Choroid plexus epithelial cell (primary cell): ENCODE measurements at regions not wholly inside any gene's neighbourhood (a gene's known extent, or its start where the extent isn't known, plus 50 kb on each side); places are given as distances from the start of the nearest gene placed in this dataset.

Experiments used
- DNase-seq: peaks from one replicate; pipeline ENCODE4 v3.0.0-alpha.2; 2010; ENCODE audit warnings: low read depth
- H3K4me3 ChIP-seq: 2 replicates; pipeline ENCODE4 v1.5.1; 2011; ENCODE audit warnings: low read depth, mild to moderate bottlenecking, control low read depth, low read length, moderate library complexity
- TF ChIP-seq, protein P1 (sequence below): conservative IDR thresholded peaks from 2 replicates; pipeline ENCODE4 v1.5.1; 2011; ENCODE audit warnings: low read depth, mild to moderate bottlenecking, control low read depth, inconsistent platforms, low read length, moderate library complexity

DNA sequence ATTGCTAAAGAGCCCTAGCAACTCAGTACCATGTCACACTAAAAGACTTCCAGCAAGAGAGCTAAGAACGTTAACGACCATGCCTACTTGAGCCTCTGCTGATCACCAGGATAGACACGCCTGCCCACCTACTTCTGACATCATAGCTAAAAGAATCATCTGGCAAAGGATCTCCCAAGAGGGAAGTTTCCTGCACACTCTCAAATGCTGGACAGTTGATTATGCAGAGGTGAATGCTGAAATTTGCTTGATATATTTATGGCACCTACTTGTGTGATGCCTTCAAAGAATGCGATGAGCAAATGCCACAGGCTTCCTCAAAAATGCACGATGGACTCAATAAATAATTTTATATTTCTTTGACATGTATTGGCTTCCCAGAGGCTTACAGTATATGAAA is 113.6 kb downstream of the GALC start:
- no peak overlapping the region for H3K4me3 ChIP-seq
- DNase-seq, result no peak
- TF ChIP-seq, protein P1, sequence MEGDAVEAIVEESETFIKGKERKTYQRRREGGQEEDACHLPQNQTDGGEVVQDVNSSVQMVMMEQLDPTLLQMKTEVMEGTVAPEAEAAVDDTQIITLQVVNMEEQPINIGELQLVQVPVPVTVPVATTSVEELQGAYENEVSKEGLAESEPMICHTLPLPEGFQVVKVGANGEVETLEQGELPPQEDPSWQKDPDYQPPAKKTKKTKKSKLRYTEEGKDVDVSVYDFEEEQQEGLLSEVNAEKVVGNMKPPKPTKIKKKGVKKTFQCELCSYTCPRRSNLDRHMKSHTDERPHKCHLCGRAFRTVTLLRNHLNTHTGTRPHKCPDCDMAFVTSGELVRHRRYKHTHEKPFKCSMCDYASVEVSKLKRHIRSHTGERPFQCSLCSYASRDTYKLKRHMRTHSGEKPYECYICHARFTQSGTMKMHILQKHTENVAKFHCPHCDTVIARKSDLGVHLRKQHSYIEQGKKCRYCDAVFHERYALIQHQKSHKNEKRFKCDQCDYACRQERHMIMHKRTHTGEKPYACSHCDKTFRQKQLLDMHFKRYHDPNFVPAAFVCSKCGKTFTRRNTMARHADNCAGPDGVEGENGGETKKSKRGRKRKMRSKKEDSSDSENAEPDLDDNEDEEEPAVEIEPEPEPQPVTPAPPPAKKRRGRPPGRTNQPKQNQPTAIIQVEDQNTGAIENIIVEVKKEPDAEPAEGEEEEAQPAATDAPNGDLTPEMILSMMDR, result no peak

GRCh38 chr14:87878959-87879358 is 114.0 kb downstream of the GALC start:
- no peak overlapping the region for H3K4me3 ChIP-seq
- TF ChIP-seq, protein P1, result no peak
- DNase-seq, result no peak

GRCh38 chr14:87877877-87878276 is 115.1 kb downstream of the GALC start:
- DNase-seq, result no peak
- H3K4me3 ChIP-seq, result no peak overlapping the region
- TF ChIP-seq, protein P1, result no peak

DNA sequence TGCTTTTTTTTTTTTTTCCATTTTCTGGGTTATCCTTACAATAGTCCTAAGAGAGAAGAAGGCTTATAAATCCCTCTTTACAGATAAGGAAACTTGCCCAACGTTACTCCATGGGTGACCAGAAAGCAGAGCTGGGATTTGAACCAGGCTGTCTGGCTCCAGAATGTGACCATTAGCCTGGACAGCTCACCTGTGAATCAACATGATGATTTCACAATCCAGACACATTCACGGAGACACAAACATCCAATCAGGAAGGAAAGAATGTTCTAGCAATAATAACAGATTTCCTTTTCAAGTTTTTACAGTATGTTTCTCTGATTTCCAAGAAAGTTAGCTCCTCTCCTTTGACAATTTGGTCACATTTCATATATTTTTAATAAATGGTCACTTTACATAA is 118.3 kb downstream of the GALC start:
- DNase-seq, result no peak
- TF ChIP-seq, protein P1, result no peak
- H3K4me3 ChIP-seq, result no peak overlapping the region

DNA sequence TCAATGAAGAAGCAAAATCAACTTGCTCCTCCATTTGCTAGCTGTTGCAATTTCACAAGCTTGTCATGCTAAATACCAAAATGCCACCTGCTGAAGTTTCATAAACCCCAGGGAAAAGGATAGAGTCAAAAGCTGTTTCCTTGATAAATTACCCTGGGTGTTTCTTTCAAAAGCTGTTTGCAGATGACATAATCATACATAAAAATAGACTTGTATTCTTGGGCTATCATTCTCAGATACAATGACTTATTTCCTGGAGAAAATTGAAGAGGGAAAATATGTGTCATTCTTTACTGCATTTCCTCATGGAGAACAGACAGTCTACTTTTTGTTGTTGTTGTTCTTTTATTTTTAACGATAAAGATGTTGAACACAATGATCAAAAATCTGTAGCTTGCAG is 119.2 kb downstream of the GALC start:
- H3K4me3 ChIP-seq, result no peak overlapping the region
- TF ChIP-seq, protein P1, result no peak
- DNase-seq, result no peak

DNA sequence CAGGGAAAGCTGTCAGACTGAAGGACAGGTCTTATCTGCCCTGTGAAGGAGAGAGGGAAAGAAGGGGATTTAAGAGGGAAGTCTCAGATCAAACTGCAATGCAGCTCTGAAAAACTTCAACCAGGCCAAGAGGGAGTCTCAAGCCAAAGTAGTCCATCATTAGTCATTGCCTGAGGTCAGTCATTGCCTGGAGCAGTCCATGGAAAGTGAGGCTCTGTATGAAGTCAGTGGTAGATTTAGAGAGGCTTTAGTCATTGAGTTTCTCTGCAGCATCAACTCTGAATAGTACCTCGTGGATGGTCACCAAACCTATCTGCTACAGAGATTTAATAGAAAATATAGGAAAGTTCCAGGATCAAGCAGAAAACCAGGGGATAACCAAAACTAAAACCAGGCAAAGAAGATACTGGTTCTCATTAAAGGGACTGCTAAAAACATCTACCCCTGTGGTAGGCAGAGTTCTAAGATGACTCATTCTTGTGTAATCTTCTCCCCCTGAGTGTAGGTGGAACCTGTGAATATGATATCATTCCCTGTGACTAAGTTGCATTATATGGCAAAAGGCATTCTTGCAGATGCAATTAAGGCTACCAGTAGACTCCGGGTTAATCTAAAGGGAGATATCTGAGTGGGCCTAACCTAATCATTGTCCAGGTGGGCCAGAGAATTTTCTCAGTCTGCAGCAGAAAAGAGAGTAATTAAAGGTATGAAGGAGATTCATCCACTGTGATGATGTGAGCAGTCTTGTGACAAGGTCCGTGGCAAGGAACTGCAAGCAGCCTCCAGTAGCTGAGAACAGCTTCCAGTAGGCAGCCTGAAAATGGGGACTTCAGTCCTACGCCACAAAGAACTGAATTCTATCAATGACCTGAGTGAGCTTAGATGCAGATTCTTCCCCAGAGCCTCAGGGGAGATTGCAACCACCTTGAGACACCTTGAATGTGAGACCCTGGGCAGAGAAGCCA is 123.1 kb downstream of the GALC start:
- TF ChIP-seq, protein P1, result no peak
- DNase-seq, result peak; percentile 14
- no peak overlapping the region for H3K4me3 ChIP-seq

DNA sequence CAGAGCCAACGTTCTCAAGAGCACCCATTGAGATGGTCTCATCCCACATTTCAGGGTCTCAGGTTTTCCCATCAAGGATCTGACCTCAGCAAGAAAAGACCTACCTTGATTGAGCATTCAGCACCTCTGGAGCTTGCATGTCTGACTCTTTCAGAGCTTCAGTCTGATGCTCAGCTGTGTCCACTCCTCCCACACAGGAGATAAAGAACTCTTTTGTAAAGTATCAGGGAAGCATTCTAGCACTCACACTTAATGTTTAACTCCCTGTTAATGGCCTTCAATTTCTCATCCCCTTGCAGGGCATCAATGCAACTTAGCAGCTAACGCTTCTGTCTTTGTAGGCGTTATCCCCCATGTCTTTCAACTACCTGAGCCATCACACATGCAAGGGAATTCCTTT is 124.1 kb downstream of the GALC start:
- H3K4me3 ChIP-seq, result no peak overlapping the region
- TF ChIP-seq, protein P1, result no peak
- DNase-seq, result no peak
